Transverse colon (tissue), 4 donors: ENCODE measurements at regions not wholly inside any gene's neighbourhood (a gene's known extent, or its start where the extent isn't known, plus 50 kb on each side); places are given as distances from the start of the nearest gene placed in this dataset.

Source experiments
- DNase-seq: peaks from one replicate; pipeline ENCODE4 v3.0.0-alpha.2; 2019
- H3K27ac ChIP-seq, 4 donors: fragments of 200-600 bp; sonication (generic); 2 replicates each; pipeline ENCODE4 v1.5.1; 2016 to 2018; ENCODE audit warnings: inconsistent platforms in 4 of 4
- H3K27me3 ChIP-seq: fragments of 200-600 bp; sonication (generic); 2 replicates; pipeline ENCODE4 v1.5.1; 2017; ENCODE audit warnings: inconsistent platforms
- H3K36me3 ChIP-seq, 4 donors: fragments of 200-600 bp; sonication (generic); 2 replicates each; pipeline ENCODE4 v1.5.1; 2017 to 2019; ENCODE audit warnings: inconsistent platforms in 4 of 4
- H3K4me1 ChIP-seq, 4 donors: fragments of 200-600 bp; sonication (generic); 2 replicates each; pipeline ENCODE4 v1.5.1; 2017 to 2020; ENCODE audit warnings: inconsistent platforms in 4 of 4
- H3K4me3 ChIP-seq, 4 donors: fragments of 200-600 bp; sonication (generic); 1 replicate in 1 of 4; 2 replicates in 3 of 4; pipeline versions ENCODE4 v1.5.1 to v1.6.1; 2017 to 2019; ENCODE audit warnings: inconsistent platforms in 4 of 4
- H3K9me3 ChIP-seq, 2 donors: fragments of 200-600 bp; sonication (generic); 2 replicates each; pipeline ENCODE4 v1.5.1; 2017 to 2019; ENCODE audit warnings: inconsistent platforms in 2 of 2
- CTCF ChIP-seq, 5 experiments: fragments of 200-600 bp in 3 of 5; fragments of 450-650 bp in 2 of 5; sonication (generic) in 3 of 5; IDR thresholded peaks; 1 replicate in 2 of 5; 2 replicates in 3 of 5; pipeline ENCODE4 v1.5.1; 2016 to 2017; ENCODE audit warnings: antibody characterized with exemption in 5 of 5, inconsistent platforms in 3 of 5, mild to moderate bottlenecking in 2 of 5, moderate library complexity in 1 of 5
- EP300 ChIP-seq: sonication (generic); formaldehyde crosslinking; IDR thresholded peaks from one replicate; pipeline ENCODE4 v1.6.1; 2017; ENCODE audit warnings: antibody characterized with exemption, low read depth
- POLR2A ChIP-seq: fragments of 450-650 bp; IDR thresholded peaks from one replicate; pipeline ENCODE4 v1.6.1; 2016; ENCODE audit warnings: antibody characterized with exemption, mild to moderate bottlenecking, moderate library complexity
- POLR2AphosphoS5 ChIP-seq, 3 donors: sonication (generic); formaldehyde crosslinking; IDR thresholded peaks; one replicate each; pipeline ENCODE4 v1.6.1; 2016; ENCODE audit warnings: antibody characterized with exemption in 3 of 3
- whole genome bisulfite sequencing, 2 donors: methylation state at CpG; one replicate each; pipeline ENCODE4 v1.1.5; 2018; ENCODE audit warnings: low coverage in 1 of 2; 5-methylcytosine and 5-hydroxymethylcytosine counted together
- in situ Hi-C, 4 donors: fragments of 200-750 bp; cut with MboI; loops; one replicate each; pipeline versions ENCODE4 v1.15.0 to v1.15.1; 2017; ENCODE audit warnings: low sequenced_read_pairs in 3 of 4, low pct_ligation_motif_present in 1 of 4, low pct_unique_long_range_greater_than_20kb in 1 of 4
- intact Hi-C: fragments of 100-400 bp; cut with DNase I; formaldehyde crosslinking; loops from one replicate; pipeline ENCODE4 v1.15.1; 2023; ENCODE audit warnings: low total_unique reads

DNA sequence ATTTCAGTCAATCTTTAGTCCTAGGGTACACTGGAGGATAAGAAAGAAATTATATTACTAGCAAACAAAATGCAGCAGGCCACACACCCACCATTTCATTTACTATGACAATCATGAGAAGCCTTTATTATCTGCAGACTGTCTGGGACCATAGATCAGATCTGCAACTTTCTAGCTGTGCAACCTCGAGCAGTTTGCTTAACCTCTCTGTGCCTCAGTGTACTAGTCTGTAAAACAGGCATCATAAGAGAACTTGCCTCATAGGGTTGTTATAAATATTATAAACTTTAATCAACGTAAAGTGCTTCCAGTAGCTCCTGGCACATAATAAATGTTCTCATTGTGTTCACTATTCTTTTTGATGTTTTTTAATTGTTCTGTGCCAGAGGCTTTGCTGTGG lies 128.2 kb upstream of the C1QTNF7 start:
- intact Hi-C loops (no loop called here), in situ Hi-C loops (no loop called here)
- no peak overlapping the region for H3K27ac ChIP-seq
- H3K27me3 ChIP-seq = no peaks in the 10 kb centered on the region
- TF ChIP-seq POLR2AphosphoS5 (IDR thresholded peaks at IDR 0.05) = no peak
- TF ChIP-seq POLR2A = no peak
- no peak for TF ChIP-seq CTCF (IDR thresholded peaks at IDR 0.05)
- no peak for TF ChIP-seq EP300
- H3K9me3 ChIP-seq = no peaks in the 10 kb centered on the region
- no peaks in the 10 kb centered on the region for H3K36me3 ChIP-seq
- WGBS, 2 donors = 60 to 63% methylated on average over 2 of the region's 2 CpGs
- peaks cover 0 to 12% (median 1%) of the 10 kb centered on the region in 4 donors for H3K4me1 ChIP-seq
- DNase-seq = no peak
- H3K4me3 ChIP-seq = no peak overlapping the region

DNA sequence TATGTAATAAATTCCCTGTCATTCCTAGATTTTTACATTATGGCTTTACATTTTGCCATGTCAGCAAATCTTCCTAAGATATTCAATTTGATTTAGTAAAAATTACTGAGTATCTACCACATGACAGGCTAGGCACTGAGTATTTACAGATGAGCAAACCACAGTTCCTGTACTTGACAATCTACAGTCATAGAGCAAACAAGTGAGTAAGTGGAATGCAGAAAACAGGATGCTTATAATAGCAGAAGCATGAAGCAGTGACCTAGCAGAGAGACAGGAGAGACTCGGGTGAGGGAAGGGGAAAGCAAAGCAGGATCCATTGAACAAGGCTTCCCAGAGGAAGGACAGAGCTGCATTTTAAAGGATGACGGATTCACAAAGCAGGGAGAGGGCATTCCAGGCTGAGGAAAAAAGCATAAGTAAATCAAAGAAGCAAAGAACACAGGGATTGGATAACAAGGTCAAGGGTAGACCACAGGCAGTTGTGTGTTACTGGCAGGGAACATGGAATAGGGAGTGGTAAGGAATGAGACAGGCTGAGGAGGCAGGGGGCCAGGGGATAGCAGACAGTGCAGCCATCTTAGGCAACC lies 124.7 kb upstream of the C1QTNF7 start:
- Histone ChIP-seq H3K27ac (peak overlapping the region in 3 of 4 donors; percentile 5 to 53 (median 51)), H3K9me3 (no peaks in the 10 kb centered on the region), H3K4me1 (peaks cover 0 to 12% (median 1%) of the 10 kb centered on the region in 4 donors), H3K27me3 (no peaks in the 10 kb centered on the region), H3K4me3 (no peak overlapping the region), H3K36me3 (no peaks in the 10 kb centered on the region)
- in situ Hi-C loops = no loop called here
- intact Hi-C loops = no loop called here
- no peak for DNase-seq
- TF ChIP-seq POLR2AphosphoS5 (IDR thresholded peaks at IDR 0.05) = peak in 2 of 3 donors; percentile 18 to 36
- TF ChIP-seq POLR2A = no peak
- no peak for TF ChIP-seq EP300
- WGBS, 2 donors = 36 to 52% methylated on average over 2 of the region's 2 CpGs

DNA sequence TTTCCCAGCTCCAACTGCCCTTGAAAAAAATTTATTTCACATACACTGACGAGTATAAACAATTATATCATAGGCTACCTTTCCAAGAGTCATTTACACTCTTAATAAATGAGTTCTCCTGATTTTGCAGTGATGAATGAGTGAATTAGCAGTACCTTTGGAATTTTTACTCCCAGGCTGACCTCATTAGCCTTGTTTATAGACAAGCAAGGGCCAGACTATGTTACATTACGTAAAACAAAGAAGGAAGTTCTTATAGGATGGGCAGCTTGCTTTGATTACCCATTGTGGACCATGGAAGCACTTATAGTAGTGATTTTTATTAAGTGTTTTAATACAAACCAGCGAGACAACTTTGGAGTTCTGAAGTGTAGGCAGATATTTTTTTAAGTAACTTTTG lies 112.9 kb upstream of the C1QTNF7 start:
- no peak overlapping the region for H3K4me3 ChIP-seq
- H3K36me3 ChIP-seq = no peaks in the 10 kb centered on the region
- no peak for DNase-seq
- intact Hi-C loops (no loop called here), in situ Hi-C loops (no loop called here)
- no peaks in the 10 kb centered on the region for H3K9me3 ChIP-seq
- H3K4me1 ChIP-seq = no peaks in the 10 kb centered on the region
- 42 to 60% methylated on average over 3 of the region's 3 CpGs for WGBS, 2 donors
- no peaks in the 10 kb centered on the region for H3K27me3 ChIP-seq
- TF ChIP-seq CTCF (IDR thresholded peaks at IDR 0.05) (no peak), POLR2AphosphoS5 (IDR thresholded peaks at IDR 0.05) (no peak), POLR2A (no peak), EP300 (no peak)
- H3K27ac ChIP-seq = no peak overlapping the region

- no peaks in the 10 kb centered on the region for H3K4me1 ChIP-seq
- no peak for DNase-seq
- intact Hi-C loops = no loop called here
These were observed 110.6 kb upstream of the C1QTNF7 start for GRCh38 chr4:15317246-15317645.

More at GRCh38 chr4:15317246-15317645, 110.6 kb upstream of the C1QTNF7 start:
- H3K4me3 ChIP-seq = no peak overlapping the region
- 63 to 77% methylated on average over 3 of the region's 3 CpGs for WGBS, 2 donors
- no peaks in the 10 kb centered on the region for H3K27me3 ChIP-seq
- in situ Hi-C loops = no loop called here
- no peaks in the 10 kb centered on the region for H3K9me3 ChIP-seq
- no peak overlapping the region for H3K27ac ChIP-seq
- no peaks in the 10 kb centered on the region for H3K36me3 ChIP-seq
- TF ChIP-seq POLR2AphosphoS5 (IDR thresholded peaks at IDR 0.05) = no peak
- TF ChIP-seq POLR2A = no peak
- TF ChIP-seq EP300 = no peak
- TF ChIP-seq CTCF (IDR thresholded peaks at IDR 0.05) = no peak
